IMR-90 (cell line): ENCODE measurements at regions not wholly inside any gene's neighbourhood (a gene's known extent, or its start where the extent isn't known, plus 50 kb on each side); places are given as distances from the start of the nearest gene placed in this dataset.

Experiments used
- ATAC-seq: fragments of 200-7000 bp; cut with Tn5 transposase; 2 replicates; pipeline ENCODE4 v1.9.1; 2020; ENCODE audit warnings: low read depth, mild to moderate bottlenecking, moderate library complexity
- BruUV-seq: library from RNA; stranded (reverse); fragments of 400-500 nt; replicated peaks from 2 replicates; lab custom pipeline; 2021; lab: Mats Ljungman, UMichigan
- CTCF ChIA-PET: fragments of 300-600 bp; formaldehyde crosslinking; extraction: SDS; loops from one replicate; lab custom pipeline; 2021; ENCODE audit warnings: antibody characterized with exemption; lab: Yijun Ruan, JAX
- POLR2A ChIA-PET: fragments of 300-600 bp; sonication (Branson Sonifier 250); formaldehyde crosslinking; loops from one replicate; lab custom pipeline; 2022; ENCODE audit warnings: antibody characterized with exemption; ENCODE audit not compliant: unreplicated experiment; lab: Charles Lee
- DNase-seq: peaks from one replicate; pipeline ENCODE4 v3.0.0; 2013
- H2AFZ ChIP-seq: replicated peaks from 2 replicates; pipeline ENCODE3; 2013; ENCODE audit warnings: low read length, mild to moderate bottlenecking; ENCODE audit not compliant: poor library complexity
- H2AK5ac ChIP-seq: 2 replicates; pipeline ENCODE4 v1.6.1; 2013; ENCODE audit warnings: low read depth, low read length, inconsistent platforms
- H2AK9ac ChIP-seq: replicated peaks from 2 replicates; pipeline ENCODE3; 2013; ENCODE audit warnings: mild to moderate bottlenecking, low read depth, low read length, moderate library complexity; ENCODE audit not compliant: poor library complexity
- H2BK120ac ChIP-seq: 2 replicates; pipeline ENCODE4 v1.6.1; 2013; ENCODE audit warnings: low read depth, low read length, inconsistent platforms
- H2BK15ac ChIP-seq: 3 replicates; pipeline ENCODE4 v1.6.1; 2013; ENCODE audit warnings: low read depth, low read length, inconsistent platforms
- H2BK20ac ChIP-seq: 2 replicates; pipeline ENCODE4 v1.6.1; 2013; ENCODE audit warnings: low read depth, mild to moderate bottlenecking, inconsistent platforms, low read length, moderate library complexity
- H2BK5ac ChIP-seq: 2 replicates; pipeline ENCODE4 v1.6.1; 2013; ENCODE audit warnings: mild to moderate bottlenecking, low read depth, low read length, inconsistent platforms; ENCODE audit not compliant: poor library complexity, severe bottlenecking
- H3K14ac ChIP-seq: replicated peaks from 2 replicates; pipeline ENCODE4 v1.6.1; 2013; ENCODE audit warnings: low read depth, low read length, inconsistent platforms
- H3K18ac ChIP-seq: 2 replicates; pipeline ENCODE4 v1.6.1; 2013; ENCODE audit warnings: low read depth, low read length, control low read depth
- H3K23ac ChIP-seq: 2 replicates; pipeline ENCODE4 v1.6.1; 2013; ENCODE audit warnings: low read depth, low read length, inconsistent platforms
- H3K27ac ChIP-seq: 2 replicates; pipeline ENCODE4 v1.5.1; 2013; ENCODE audit warnings: mild to moderate bottlenecking, control low read depth, low read length; ENCODE audit not compliant: insufficient read depth
- H3K27me3 ChIP-seq: 2 replicates; pipeline ENCODE4 v1.6.1; 2013; ENCODE audit warnings: low read length; ENCODE audit not compliant: control insufficient read depth, insufficient read depth
- H3K36me3 ChIP-seq: 2 replicates; pipeline ENCODE4 v1.6.1; 2013; ENCODE audit warnings: low read length, mixed read lengths; ENCODE audit not compliant: control insufficient read depth, insufficient read depth
- H3K4ac ChIP-seq: 2 replicates; pipeline ENCODE4 v1.6.1; 2013; ENCODE audit warnings: low read depth, low read length, inconsistent platforms
- H3K4me1 ChIP-seq: 2 replicates; pipeline ENCODE4 v1.6.1; 2013; ENCODE audit warnings: low read length, mixed read lengths; ENCODE audit not compliant: control insufficient read depth, insufficient read depth
- H3K4me2 ChIP-seq: 2 replicates; pipeline ENCODE4 v1.6.1; 2013; ENCODE audit warnings: low read depth, mild to moderate bottlenecking, control low read depth, low read length, moderate library complexity
- H3K4me3 ChIP-seq: 2 replicates; pipeline ENCODE4 v1.5.1; 2013; ENCODE audit warnings: low read depth, mild to moderate bottlenecking, control low read depth, low read length, moderate library complexity; ENCODE audit not compliant: insufficient read depth
- H3K56ac ChIP-seq: 2 replicates; pipeline ENCODE4 v1.6.1; 2013; ENCODE audit warnings: low read length, inconsistent platforms; ENCODE audit not compliant: insufficient read depth; ENCODE audit errors: extremely low read depth
- H3K79me1 ChIP-seq, 2 experiments: 2 replicates each; pipeline ENCODE4 v1.6.1; 2013; ENCODE audit warnings: low read length in 2 of 2, inconsistent platforms in 1 of 2, low read depth in 1 of 2
- H3K9ac ChIP-seq: 2 replicates; pipeline ENCODE4 v1.6.1; 2013; ENCODE audit warnings: low read depth, low read length, control low read depth
- H3K9me1 ChIP-seq: 2 replicates; pipeline ENCODE4 v1.6.1; 2013; ENCODE audit warnings: low read length, inconsistent platforms; ENCODE audit not compliant: insufficient read depth
- H3K9me3 ChIP-seq: 2 replicates; pipeline ENCODE4 v1.6.1; 2013; ENCODE audit warnings: low read length; ENCODE audit not compliant: control insufficient read depth, insufficient read depth
- H4K20me1 ChIP-seq: 2 replicates; pipeline ENCODE4 v1.6.1; 2013; ENCODE audit warnings: low read length, inconsistent platforms; ENCODE audit not compliant: insufficient read depth
- H4K5ac ChIP-seq: 2 replicates; pipeline ENCODE4 v1.6.1; 2013; ENCODE audit warnings: mild to moderate bottlenecking, low read depth, low read length, control low read depth
- H4K8ac ChIP-seq, 2 experiments: 2 replicates each; pipeline ENCODE4 v1.6.1; 2013; ENCODE audit warnings: low read depth in 2 of 2, low read length in 2 of 2, control low read depth in 1 of 2, inconsistent platforms in 1 of 2
- H4K91ac ChIP-seq: 2 replicates; pipeline ENCODE4 v1.6.1; 2013; ENCODE audit warnings: low read depth, low read length, inconsistent platforms; ENCODE audit not compliant: insufficient read depth
- CTCF ChIP-seq: conservative IDR thresholded peaks from 2 replicates; pipeline ENCODE4 v1.5.1; 2012; ENCODE audit warnings: mild to moderate bottlenecking, low read depth, low read length, improper control_type of control experiment
- FOS ChIP-seq: fragments of 150-350 bp; IDR thresholded peaks from 2 replicates; pipeline ENCODE4 v1.6.1; 2016; ENCODE audit warnings: low read depth, low read length
- RAD21 ChIP-seq: IDR thresholded peaks from 2 replicates; pipeline ENCODE4 v1.6.1; 2012; ENCODE audit warnings: low read length, improper control_type of control experiment
- WGBS, 2 experiments: methylation state at CpG; one replicate each; pipeline versions ENCODE4 v1.1.5 to v1.1.7; 2013; ENCODE audit warnings: missing lambda C conversion rate in 2 of 2; ENCODE audit not compliant: insufficient read length in 1 of 2; ENCODE audit errors: extremely low coverage in 2 of 2; 5-methylcytosine and 5-hydroxymethylcytosine counted together
- dilution Hi-C: fragments of 300-500 bp; cut with HindIII; formaldehyde crosslinking; loops from one replicate; pipeline ENCODE4 v1.14.3; 2018; ENCODE audit warnings: low sequenced_read_pairs; ENCODE audit not compliant: unreplicated experiment
- in situ Hi-C: fragments of 300-500 bp; cut with MboI; formaldehyde crosslinking; loops from 3 replicates; pipeline ENCODE4 v1.14.3; 2019; ENCODE audit warnings: low sequenced_read_pairs, inconsistent platforms, mixed read lengths
- intact Hi-C: fragments of 100-400 bp; cut with micrococcal nuclease; formaldehyde crosslinking; loops from 2 replicates; pipeline ENCODE4 v1.10.0; 2022

GRCh38 chr3:153970741-153971347, 150.3 kb upstream of the ARHGEF26 start:
- no peak overlapping the region for H3K23ac ChIP-seq
- no peak overlapping the region for H3K14ac ChIP-seq
- H2AK9ac ChIP-seq = no peak overlapping the region
- no peaks in the 10 kb centered on the region for H3K4me1 ChIP-seq
- H3K18ac ChIP-seq = no peak overlapping the region
- no CpG with 5 or more reads among the region's 1 CpG for WGBS, 2 experiments
- no peaks in the 10 kb centered on the region for H3K36me3 ChIP-seq
- 0 out of 2 replicates have a peak, but pooled peaks have one; percentile 35 for ATAC-seq
- intact Hi-C loops (loop anchor here (2.0 kb wide), 1 partner anchor 944 kb away; no protein-coding TSS in a partner anchor), dilution Hi-C loops (no loop called here), in situ Hi-C loops (no loop called here)
- H2BK20ac ChIP-seq = no peak overlapping the region
- H2BK120ac ChIP-seq = no peak overlapping the region
- TF ChIP-seq CTCF (peak; percentile 35), RAD21 (peak; percentile 36), FOS (no peak)
- CTCF ChIA-PET = interaction anchor here (0.6 to 1.3 kb wide), 5 partner anchors 9 to 945 kb away, joined by 3 to 4 read pairs (median 3); no protein-coding TSS in a partner anchor
- H2BK15ac ChIP-seq = no peak overlapping the region
- H2BK5ac ChIP-seq = no peak overlapping the region
- H3K56ac ChIP-seq = no peak overlapping the region
- no peak overlapping the region for H2AK5ac ChIP-seq
- H3K4me2 ChIP-seq = no peak overlapping the region
- POLR2A ChIA-PET = no interaction called here
- no peaks in the 10 kb centered on the region for H3K9me3 ChIP-seq
- no peak overlapping the region for H2AFZ ChIP-seq
- no peak overlapping the region for H4K8ac ChIP-seq
- no peak overlapping the region for H3K9ac ChIP-seq
- no TSS peak for BruUV-seq
- H3K79me1 ChIP-seq = no peaks in the 10 kb centered on the region
- H3K27me3 ChIP-seq = no peaks in the 10 kb centered on the region
- H3K4me3 ChIP-seq = no peak overlapping the region
- no peaks in the 10 kb centered on the region for H3K9me1 ChIP-seq
- no peak overlapping the region for H3K27ac ChIP-seq
- peak; percentile 34 for DNase-seq
- H4K91ac ChIP-seq = no peak overlapping the region
- H4K20me1 ChIP-seq = no peaks in the 10 kb centered on the region
- no peak overlapping the region for H4K5ac ChIP-seq
- H3K4ac ChIP-seq = no peak overlapping the region
